Endodermal cell (in vitro differentiated cells): ENCODE measurements at regions not wholly inside any gene's neighbourhood (a gene's known extent, or its start where the extent isn't known, plus 50 kb on each side); places are given as distances from the start of the nearest gene placed in this dataset.

Experiments used
- DNase-seq: peaks from one replicate; pipeline ENCODE4 v3.0.0-alpha.2; 2017
- H3K27ac ChIP-seq: 2 replicates; pipeline ENCODE4 v1.5.1; 2013; ENCODE audit warnings: mild to moderate bottlenecking, low read depth, low read length, moderate library complexity
- H3K27me3 ChIP-seq: 2 replicates; pipeline ENCODE4 v1.6.1; 2013; ENCODE audit warnings: mild to moderate bottlenecking, low read length, moderate library complexity; ENCODE audit not compliant: insufficient read depth, control insufficient read depth, poor library complexity, severe bottlenecking
- H3K36me3 ChIP-seq: 2 replicates; pipeline ENCODE4 v1.7.0; 2013; ENCODE audit warnings: mild to moderate bottlenecking, low read length, moderate library complexity; ENCODE audit not compliant: control insufficient read depth, insufficient read depth
- H3K4me1 ChIP-seq: one replicate; pipeline ENCODE4 v1.7.0; 2013; ENCODE audit warnings: low read length; ENCODE audit not compliant: control insufficient read depth, insufficient read depth
- H3K4me3 ChIP-seq: 2 replicates; pipeline ENCODE4 v1.5.1; 2013; ENCODE audit warnings: mild to moderate bottlenecking, low read length, moderate library complexity
- H3K9ac ChIP-seq: 2 replicates; pipeline ENCODE4 v1.6.1; 2013; ENCODE audit warnings: mild to moderate bottlenecking, low read length, moderate library complexity; ENCODE audit not compliant: poor library complexity, severe bottlenecking; ENCODE audit errors: extremely low read depth
- H3K9me3 ChIP-seq: 2 replicates; pipeline ENCODE4 v1.6.1; 2013; ENCODE audit warnings: mild to moderate bottlenecking, low read length, moderate library complexity; ENCODE audit not compliant: control insufficient read depth
- H3K27ac Mint-ChIP-seq: 2 replicates; pipeline ENCODE4 v1.8.0; 2020; ENCODE audit warnings: mixed read lengths
- H3K27me3 Mint-ChIP-seq: 2 replicates; pipeline ENCODE4 v1.8.0; 2021; ENCODE audit warnings: mild to moderate bottlenecking, mixed read lengths; ENCODE audit not compliant: insufficient read depth
- H3K36me3 Mint-ChIP-seq: 2 replicates; pipeline ENCODE4 v1.8.0; 2020; ENCODE audit warnings: low read depth, mixed read lengths
- H3K4me1 Mint-ChIP-seq: 2 replicates; pipeline ENCODE4 v1.8.0; 2020; ENCODE audit warnings: mixed read lengths
- H3K4me3 Mint-ChIP-seq: 2 replicates; pipeline ENCODE4 v1.8.0; 2020; ENCODE audit warnings: mild to moderate bottlenecking, moderate library complexity, mixed read lengths
- H3K9me3 Mint-ChIP-seq: 2 replicates; pipeline ENCODE4 v1.8.0; 2020; ENCODE audit warnings: mild to moderate bottlenecking, mixed read lengths
- WGBS, 2 experiments: methylation state at CpG; one replicate each; pipeline versions ENCODE4 v1.1.5 to v1.1.7; 2013; ENCODE audit warnings: missing lambda C conversion rate in 2 of 2, mixed read lengths in 1 of 2; ENCODE audit not compliant: insufficient coverage in 1 of 2, insufficient read length in 1 of 2; 5-methylcytosine and 5-hydroxymethylcytosine counted together
- TF ChIP-seq, protein P1 (sequence below): fragments of 200-600 bp; sonication (generic); conservative IDR thresholded peaks from 2 replicates; pipeline ENCODE4 v1.5.0; 2021; ENCODE audit warnings: antibody characterized with exemption, mild to moderate bottlenecking

DNA sequence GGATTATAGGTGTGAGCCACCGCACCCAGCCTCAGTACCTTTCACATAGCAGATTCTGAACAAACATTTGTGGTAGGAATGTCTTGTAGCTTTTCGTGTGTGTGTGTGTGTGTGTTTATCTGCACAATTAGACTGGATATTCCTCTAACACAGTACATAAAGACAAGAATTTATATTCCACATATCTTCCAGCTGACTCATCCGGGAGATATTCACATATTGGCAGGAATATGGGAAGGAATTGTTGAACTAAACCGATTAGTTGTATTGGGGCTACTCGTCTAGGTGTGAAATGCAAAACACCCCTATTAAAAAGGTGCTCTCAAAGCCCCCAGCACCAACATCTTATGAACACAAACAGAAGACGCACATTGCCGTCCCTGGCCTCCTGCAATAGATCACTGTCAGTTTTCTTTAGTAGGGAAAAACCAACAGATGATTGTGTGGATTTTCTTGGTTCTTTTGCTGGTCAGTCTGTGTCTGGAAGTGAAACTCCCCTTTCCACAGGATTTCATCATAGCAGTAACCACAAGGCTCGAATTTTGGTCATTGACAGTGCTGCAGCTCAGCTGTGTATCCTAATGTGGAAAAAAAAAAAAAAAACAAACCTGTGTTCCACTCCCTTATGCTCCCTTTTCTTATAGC is 208.5 kb upstream of the ACVR2A start:
- peaks cover 2% of the 10 kb centered on the region for H3K27me3 Mint-ChIP-seq
- Histone ChIP-seq H3K9me3 (no peaks in the 10 kb centered on the region), H3K9ac (no peak overlapping the region), H3K27me3 (no peaks in the 10 kb centered on the region), H3K4me3 (no peak overlapping the region), H3K27ac (no peak overlapping the region), H3K4me1 (no peaks in the 10 kb centered on the region), H3K36me3 (no peaks in the 10 kb centered on the region)
- WGBS, 2 experiments: 92 to 100% methylated on average over 1 to 7 of the region's 8 CpGs
- no peaks in the 10 kb centered on the region for H3K4me1 Mint-ChIP-seq
- DNase-seq: no peak
- H3K27ac Mint-ChIP-seq: no peak overlapping the region
- no peaks in the 10 kb centered on the region for H3K36me3 Mint-ChIP-seq
- TF ChIP-seq, protein P1, sequence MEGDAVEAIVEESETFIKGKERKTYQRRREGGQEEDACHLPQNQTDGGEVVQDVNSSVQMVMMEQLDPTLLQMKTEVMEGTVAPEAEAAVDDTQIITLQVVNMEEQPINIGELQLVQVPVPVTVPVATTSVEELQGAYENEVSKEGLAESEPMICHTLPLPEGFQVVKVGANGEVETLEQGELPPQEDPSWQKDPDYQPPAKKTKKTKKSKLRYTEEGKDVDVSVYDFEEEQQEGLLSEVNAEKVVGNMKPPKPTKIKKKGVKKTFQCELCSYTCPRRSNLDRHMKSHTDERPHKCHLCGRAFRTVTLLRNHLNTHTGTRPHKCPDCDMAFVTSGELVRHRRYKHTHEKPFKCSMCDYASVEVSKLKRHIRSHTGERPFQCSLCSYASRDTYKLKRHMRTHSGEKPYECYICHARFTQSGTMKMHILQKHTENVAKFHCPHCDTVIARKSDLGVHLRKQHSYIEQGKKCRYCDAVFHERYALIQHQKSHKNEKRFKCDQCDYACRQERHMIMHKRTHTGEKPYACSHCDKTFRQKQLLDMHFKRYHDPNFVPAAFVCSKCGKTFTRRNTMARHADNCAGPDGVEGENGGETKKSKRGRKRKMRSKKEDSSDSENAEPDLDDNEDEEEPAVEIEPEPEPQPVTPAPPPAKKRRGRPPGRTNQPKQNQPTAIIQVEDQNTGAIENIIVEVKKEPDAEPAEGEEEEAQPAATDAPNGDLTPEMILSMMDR: no peak
- H3K9me3 Mint-ChIP-seq: no peaks in the 10 kb centered on the region
- H3K4me3 Mint-ChIP-seq: no peak overlapping the region

DNA sequence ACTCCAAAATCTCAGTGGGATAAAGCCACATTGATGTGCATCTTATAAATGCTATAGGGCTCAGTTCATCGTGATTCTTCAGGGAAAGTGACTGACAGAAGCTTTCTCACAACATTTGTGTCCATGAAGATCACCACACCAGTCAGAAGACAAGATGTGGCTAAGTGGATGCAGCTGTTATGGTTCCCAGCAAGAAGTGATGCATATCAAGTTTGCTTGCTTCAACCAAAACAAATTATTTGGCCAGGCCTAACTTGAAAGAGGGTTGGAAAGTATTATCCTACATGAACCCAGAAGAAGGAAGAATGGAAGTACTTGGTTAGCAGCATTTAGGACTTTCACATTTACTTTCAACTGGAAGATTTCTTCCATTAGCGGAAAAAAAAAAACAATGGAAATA is 210.0 kb upstream of the ACVR2A start:
- Histone ChIP-seq H3K27ac (no peak overlapping the region), H3K4me3 (no peak overlapping the region), H3K9ac (no peak overlapping the region), H3K4me1 (no peaks in the 10 kb centered on the region), H3K9me3 (no peaks in the 10 kb centered on the region), H3K27me3 (no peaks in the 10 kb centered on the region), H3K36me3 (no peaks in the 10 kb centered on the region)
- no peaks in the 10 kb centered on the region for H3K4me1 Mint-ChIP-seq
- TF ChIP-seq, protein P1: no peak
- WGBS, 2 experiments: 98 to 100% methylated on average over 1 to 2 of the region's 2 CpGs
- H3K27me3 Mint-ChIP-seq: peaks cover 2% of the 10 kb centered on the region
- no peaks in the 10 kb centered on the region for H3K9me3 Mint-ChIP-seq
- no peak overlapping the region for H3K4me3 Mint-ChIP-seq
- H3K27ac Mint-ChIP-seq: no peak overlapping the region
- no peaks in the 10 kb centered on the region for H3K36me3 Mint-ChIP-seq
- no peak for DNase-seq

DNA sequence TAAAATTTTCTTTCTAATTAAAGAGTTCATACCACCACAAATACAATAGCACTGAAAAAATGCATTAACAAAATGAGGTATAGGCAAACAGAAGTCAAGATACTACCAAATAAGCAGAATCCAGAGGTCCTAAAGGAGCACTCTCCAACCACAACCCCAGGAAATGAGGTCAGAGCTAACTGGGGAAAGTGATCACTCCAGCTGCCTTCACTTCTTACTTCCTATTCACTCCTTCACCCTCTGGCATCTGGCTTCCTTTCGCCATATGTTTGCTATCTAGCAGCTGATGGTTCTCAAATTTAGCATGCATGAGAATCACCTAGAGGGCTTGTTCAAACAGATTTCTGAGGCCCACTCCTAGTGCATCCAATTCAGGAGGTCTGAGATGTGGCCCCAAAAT is 212.6 kb upstream of the ACVR2A start:
- Mint-ChIP-seq H3K36me3 (no peaks in the 10 kb centered on the region), H3K4me1 (no peaks in the 10 kb centered on the region), H3K27me3 (no peaks in the 10 kb centered on the region), H3K9me3 (no peaks in the 10 kb centered on the region), H3K27ac (no peak overlapping the region), H3K4me3 (no peak overlapping the region)
- no peaks in the 10 kb centered on the region for H3K27me3 ChIP-seq
- H3K27ac ChIP-seq: no peak overlapping the region
- no peak overlapping the region for H3K9ac ChIP-seq
- H3K4me3 ChIP-seq: no peak overlapping the region
- H3K9me3 ChIP-seq: no peaks in the 10 kb centered on the region
- no peaks in the 10 kb centered on the region for H3K4me1 ChIP-seq
- no peaks in the 10 kb centered on the region for H3K36me3 ChIP-seq
- TF ChIP-seq, protein P1: no peak
- DNase-seq: no peak
- WGBS, 2 experiments: 90 to 100% methylated on average over 1 of the region's 1 CpG
